OCI-LY3 (cell line): ENCODE measurements at regions not wholly inside any gene's neighbourhood (a gene's known extent, or its start where the extent isn't known, plus 50 kb on each side); places are given as distances from the start of the nearest gene placed in this dataset.

Experiments
- EZH2phosphoT487 ChIP-seq: fragments of 200-600 bp; shearing (Covaris generic); IDR thresholded peaks from 2 replicates; pipeline ENCODE4 v1.6.1; 2018; ENCODE audit warnings: antibody characterized with exemption, mixed run types, low read depth
- TF ChIP-seq, protein P1 (sequence below): fragments of 200-600, 300-600 bp; sonication (generic); IDR thresholded peaks from 2 replicates; pipeline ENCODE4 v1.5.1; 2014; ENCODE audit warnings: antibody characterized with exemption, low read length, low read depth

DNA sequence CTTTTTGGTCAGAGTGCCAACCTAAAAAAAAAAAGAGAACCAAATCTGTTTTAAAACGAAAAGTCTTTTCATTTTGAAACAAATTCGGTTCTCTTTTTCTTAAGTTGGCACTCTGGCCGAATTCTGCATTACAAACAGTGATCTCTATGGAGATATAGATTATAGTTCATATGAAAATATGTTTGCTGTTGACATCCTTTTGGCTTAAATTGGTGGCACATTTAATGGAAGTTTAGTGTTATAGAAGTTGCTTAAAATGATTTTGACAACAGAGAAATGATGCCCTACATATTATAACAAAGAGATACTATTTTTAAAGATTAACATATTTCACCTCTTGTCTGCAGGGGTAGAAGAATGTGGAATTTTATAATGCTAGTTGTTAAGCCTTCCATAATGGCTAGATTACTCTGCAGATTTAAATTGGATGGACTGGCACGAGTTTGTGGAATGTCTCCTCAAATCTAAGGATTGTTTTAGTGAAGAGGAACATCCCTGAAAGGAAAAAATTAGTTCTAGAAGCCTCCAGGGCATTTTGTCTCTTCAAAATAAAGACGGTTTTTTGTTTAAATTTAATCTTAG, 222.9 kb upstream of the CDH2 start:
- no peak for TF ChIP-seq EZH2phosphoT487
- TF ChIP-seq, protein P1, sequence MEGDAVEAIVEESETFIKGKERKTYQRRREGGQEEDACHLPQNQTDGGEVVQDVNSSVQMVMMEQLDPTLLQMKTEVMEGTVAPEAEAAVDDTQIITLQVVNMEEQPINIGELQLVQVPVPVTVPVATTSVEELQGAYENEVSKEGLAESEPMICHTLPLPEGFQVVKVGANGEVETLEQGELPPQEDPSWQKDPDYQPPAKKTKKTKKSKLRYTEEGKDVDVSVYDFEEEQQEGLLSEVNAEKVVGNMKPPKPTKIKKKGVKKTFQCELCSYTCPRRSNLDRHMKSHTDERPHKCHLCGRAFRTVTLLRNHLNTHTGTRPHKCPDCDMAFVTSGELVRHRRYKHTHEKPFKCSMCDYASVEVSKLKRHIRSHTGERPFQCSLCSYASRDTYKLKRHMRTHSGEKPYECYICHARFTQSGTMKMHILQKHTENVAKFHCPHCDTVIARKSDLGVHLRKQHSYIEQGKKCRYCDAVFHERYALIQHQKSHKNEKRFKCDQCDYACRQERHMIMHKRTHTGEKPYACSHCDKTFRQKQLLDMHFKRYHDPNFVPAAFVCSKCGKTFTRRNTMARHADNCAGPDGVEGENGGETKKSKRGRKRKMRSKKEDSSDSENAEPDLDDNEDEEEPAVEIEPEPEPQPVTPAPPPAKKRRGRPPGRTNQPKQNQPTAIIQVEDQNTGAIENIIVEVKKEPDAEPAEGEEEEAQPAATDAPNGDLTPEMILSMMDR = no peak
